H9 (cell line): ENCODE measurements at regions not wholly inside any gene's neighbourhood (a gene's known extent, or its start where the extent isn't known, plus 50 kb on each side); places are given as distances from the start of the nearest gene placed in this dataset.
A peak's percentile ranks its signal among the peaks of the same experiment; 100 is the strongest.

Experiments used
- DNase-seq: peaks from one replicate; pipeline ENCODE4 v3.0.0-alpha.2; 2017
- H2AFZ ChIP-seq: one replicate; pipeline ENCODE4 v1.6.1; 2013; ENCODE audit warnings: mild to moderate bottlenecking, low read length, control low read depth, moderate library complexity
- H2AK5ac ChIP-seq: 2 replicates; pipeline ENCODE4 v1.6.1; 2013; ENCODE audit warnings: low read length, control low read depth, mixed read lengths; ENCODE audit not compliant: insufficient read length
- H2BK120ac ChIP-seq: one replicate; pipeline ENCODE4 v1.6.1; 2013; ENCODE audit warnings: low read depth, mild to moderate bottlenecking, low read length, control low read depth, inconsistent platforms; ENCODE audit not compliant: poor library complexity, severe bottlenecking
- H2BK12ac ChIP-seq: 2 replicates; pipeline ENCODE4 v1.6.1; 2013; ENCODE audit warnings: low read length, control low read depth, mixed read lengths, low read depth; ENCODE audit not compliant: insufficient read length
- H2BK15ac ChIP-seq: 2 replicates; pipeline ENCODE4 v1.6.1; 2013; ENCODE audit warnings: low read depth, low read length, control low read depth
- H2BK20ac ChIP-seq: one replicate; pipeline ENCODE4 v1.6.1; 2013; ENCODE audit warnings: low read depth, mild to moderate bottlenecking, low read length, control low read depth, inconsistent platforms; ENCODE audit not compliant: poor library complexity, severe bottlenecking
- H2BK5ac ChIP-seq: 2 replicates; pipeline ENCODE4 v1.6.1; 2013; ENCODE audit warnings: low read length, control low read depth, mixed read lengths; ENCODE audit not compliant: insufficient read length
- H3K14ac ChIP-seq: 2 replicates; pipeline ENCODE4 v1.6.1; 2013; ENCODE audit warnings: low read length, control low read depth; ENCODE audit not compliant: insufficient read depth
- H3K18ac ChIP-seq: 2 replicates; pipeline ENCODE4 v1.6.1; 2013; ENCODE audit warnings: low read depth, mild to moderate bottlenecking, mixed read lengths, low read length, control low read depth; ENCODE audit not compliant: insufficient read length
- H3K23ac ChIP-seq: 2 replicates; pipeline ENCODE4 v1.6.1; 2013; ENCODE audit warnings: low read length, control low read depth, mixed read lengths, low read depth; ENCODE audit not compliant: insufficient read length
- H3K23me2 ChIP-seq: 2 replicates; pipeline ENCODE4 v1.6.1; 2013; ENCODE audit warnings: low read depth, mild to moderate bottlenecking, mixed read lengths, low read length, control low read depth; ENCODE audit not compliant: insufficient read length, poor library complexity, severe bottlenecking
- H3K27ac ChIP-seq: 2 replicates; pipeline ENCODE4 v1.5.1; 2013; ENCODE audit warnings: low read length, control low read depth, mixed read lengths, low read depth; ENCODE audit not compliant: insufficient read length
- H3K27me3 ChIP-seq: 2 replicates; pipeline ENCODE4 v1.6.1; 2013; ENCODE audit warnings: low read length, control low read depth, inconsistent platforms; ENCODE audit not compliant: insufficient read depth
- H3K4ac ChIP-seq: 2 replicates; pipeline ENCODE4 v1.6.1; 2013; ENCODE audit warnings: low read depth, mild to moderate bottlenecking, control low read depth, inconsistent platforms, low read length, moderate library complexity
- H3K4me1 ChIP-seq: 2 replicates; pipeline ENCODE4 v1.6.1; 2013; ENCODE audit warnings: low read length, control low read depth, inconsistent platforms; ENCODE audit not compliant: insufficient read depth
- H3K4me2 ChIP-seq: 2 replicates; pipeline ENCODE4 v1.6.1; 2013; ENCODE audit warnings: low read length, control low read depth, mixed read lengths; ENCODE audit not compliant: insufficient read length, insufficient read depth
- H3K56ac ChIP-seq: 2 replicates; pipeline ENCODE4 v1.6.1; 2013; ENCODE audit warnings: low read depth, mild to moderate bottlenecking, mixed read lengths, low read length, control low read depth; ENCODE audit not compliant: insufficient read length
- H3K79me1 ChIP-seq: 2 replicates; pipeline ENCODE4 v1.6.1; 2013; ENCODE audit warnings: low read depth, mild to moderate bottlenecking, moderate library complexity, low read length, control low read depth, inconsistent platforms; ENCODE audit not compliant: insufficient read depth, poor library complexity, severe bottlenecking
- H3K79me2 ChIP-seq: 2 replicates; pipeline ENCODE4 v1.6.1; 2013; ENCODE audit warnings: low read length, control low read depth, inconsistent platforms; ENCODE audit not compliant: insufficient read depth
- H3K9ac ChIP-seq: 2 replicates; pipeline ENCODE4 v1.6.1; 2013; ENCODE audit warnings: low read length, control low read depth, mixed read lengths; ENCODE audit not compliant: insufficient read length; ENCODE audit errors: extremely low read depth
- H3K9me3 ChIP-seq: one replicate; pipeline ENCODE4 v1.6.1; 2013; ENCODE audit warnings: low read depth, low read length, inconsistent platforms; ENCODE audit not compliant: control insufficient read depth
- H3T11ph ChIP-seq: one replicate; pipeline ENCODE4 v1.6.1; 2013; ENCODE audit warnings: mild to moderate bottlenecking, low read length, control low read depth, inconsistent platforms
- H4K20me1 ChIP-seq: one replicate; pipeline ENCODE4 v1.6.1; 2013; ENCODE audit not compliant: control insufficient read depth, insufficient read length, insufficient read depth
- H4K5ac ChIP-seq: 2 replicates; pipeline ENCODE4 v1.6.1; 2013; ENCODE audit warnings: low read depth, mild to moderate bottlenecking, mixed read lengths, low read length, control low read depth; ENCODE audit not compliant: insufficient read length
- H4K8ac ChIP-seq: replicated peaks from 2 replicates; pipeline ENCODE4 v1.6.1; 2013; ENCODE audit warnings: low read length, control low read depth, mixed read lengths, low read depth; ENCODE audit not compliant: insufficient read length
- H4K91ac ChIP-seq: 2 replicates; pipeline ENCODE4 v1.6.1; 2013; ENCODE audit warnings: low read depth, mild to moderate bottlenecking, moderate library complexity, mixed read lengths, low read length, control low read depth; ENCODE audit not compliant: insufficient read length
- H3K27ac Mint-ChIP-seq, 3 experiments: 2 replicates in 2 of 3; 3 replicates in 1 of 3; pipeline ENCODE4 v1.8.0; 2020 to 2021; ENCODE audit warnings: mixed read lengths in 3 of 3, mild to moderate bottlenecking in 1 of 3, moderate library complexity in 1 of 3
- H3K27me3 Mint-ChIP-seq: 2 replicates; pipeline ENCODE4 v1.8.0; 2021; ENCODE audit warnings: low read depth, mild to moderate bottlenecking, moderate library complexity, mixed read lengths
- H3K36me3 Mint-ChIP-seq, 3 experiments: 2 replicates in 2 of 3; 3 replicates in 1 of 3; pipeline ENCODE4 v1.8.0; 2020 to 2021; ENCODE audit warnings: low read depth in 3 of 3, mixed read lengths in 3 of 3; ENCODE audit not compliant: insufficient read depth in 1 of 3
- H3K4me1 Mint-ChIP-seq, 2 experiments: 2 replicates each; pipeline ENCODE4 v1.8.0; 2020; ENCODE audit warnings: mixed read lengths in 2 of 2
- H3K4me3 Mint-ChIP-seq, 2 experiments: 2 replicates in 1 of 2; 3 replicates in 1 of 2; pipeline ENCODE4 v1.8.0; 2020 to 2021; ENCODE audit warnings: mild to moderate bottlenecking in 2 of 2, mixed read lengths in 2 of 2, moderate library complexity in 1 of 2
- H3K9me3 Mint-ChIP-seq, 2 experiments: 2 replicates in 1 of 2; 3 replicates in 1 of 2; pipeline ENCODE4 v1.8.0; 2020; ENCODE audit warnings: mild to moderate bottlenecking in 2 of 2, mixed read lengths in 2 of 2, moderate library complexity in 1 of 2
- CTCF ChIP-seq: fragments of 200-600 bp; sonication (generic); conservative IDR thresholded peaks from 3 replicates; pipeline ENCODE4 v1.8.0; 2021; ENCODE audit warnings: antibody characterized with exemption, mild to moderate bottlenecking
- WGBS: extraction: QIAGEN DNeasy Blood & Tissue Kit; methylation state at CpG from one replicate; pipeline ENCODE4 v1.1.7; 2013; ENCODE audit warnings: missing lambda C conversion rate, low lambda C conversion rate, mixed read lengths; ENCODE audit not compliant: insufficient read length; ENCODE audit errors: extremely low coverage; 5-methylcytosine and 5-hydroxymethylcytosine counted together

GRCh38 chr14:101230161-101230850 lies 326.8 kb upstream of the RTL1 start:
- H4K8ac ChIP-seq: no peak overlapping the region
- no peaks in the 10 kb centered on the region for H3K23me2 ChIP-seq
- peaks cover 0 to 6% of the 10 kb centered on the region in 2 experiments; a peak in 2 of 5 replicates for H3K9me3 Mint-ChIP-seq
- no peak overlapping the region for H3T11ph ChIP-seq
- H4K91ac ChIP-seq: no peak overlapping the region
- no peak overlapping the region for H3K27ac Mint-ChIP-seq
- H3K79me1 ChIP-seq: no peaks in the 10 kb centered on the region
- H3K23ac ChIP-seq: no peak overlapping the region
- H4K20me1 ChIP-seq: no peaks in the 10 kb centered on the region
- H3K9me3 ChIP-seq: no peaks in the 10 kb centered on the region
- H2BK12ac ChIP-seq: no peak overlapping the region
- peaks cover 7% of the 10 kb centered on the region for H3K27me3 Mint-ChIP-seq
- no peak for TF ChIP-seq CTCF
- no peak overlapping the region for H3K4me3 Mint-ChIP-seq
- no peak overlapping the region for H2BK15ac ChIP-seq
- H2AFZ ChIP-seq: no peak overlapping the region
- no peak overlapping the region for H3K14ac ChIP-seq
- H3K79me2 ChIP-seq: no peaks in the 10 kb centered on the region
- no peaks in the 10 kb centered on the region for H3K27me3 ChIP-seq
- H3K36me3 Mint-ChIP-seq: peaks cover 0 to 4% (median 0%) of the 10 kb centered on the region in 3 experiments; a peak in 2 of 7 replicates
- no peak overlapping the region for H3K9ac ChIP-seq
- H3K4me2 ChIP-seq: no peak overlapping the region
- H2BK5ac ChIP-seq: no peak overlapping the region
- H3K4ac ChIP-seq: no peak overlapping the region
- no peak overlapping the region for H3K27ac ChIP-seq
- no peaks in the 10 kb centered on the region for H3K4me1 ChIP-seq
- H3K4me1 Mint-ChIP-seq: peaks cover 7 to 32% of the 10 kb centered on the region in 2 experiments
- H3K18ac ChIP-seq: no peak overlapping the region
- no peak overlapping the region for H3K56ac ChIP-seq
- H2BK120ac ChIP-seq: no peak overlapping the region
- WGBS: no CpG with 5 or more reads among the region's 15 CpGs
- no peak overlapping the region for H2AK5ac ChIP-seq
- no peak overlapping the region for H4K5ac ChIP-seq
- DNase-seq: peak; percentile 31
- H2BK20ac ChIP-seq: no peak overlapping the region
